ENCODE measurements at regions not wholly inside any gene's neighbourhood (a gene's known extent, or its start where the extent isn't known, plus 50 kb on each side); places are given as distances from the start of the nearest gene placed in this dataset.
"Not testable (repeated sequence)": the region's sequence is repeated elsewhere in the genome, so short reads cannot be mapped to it uniquely, and the experiment has no call there.

- peak; percentile 78 for DNase-seq
These were observed 998.8 kb downstream of the MAT2B start for GRCh38 chr5:164504141-164504772.

DNA sequence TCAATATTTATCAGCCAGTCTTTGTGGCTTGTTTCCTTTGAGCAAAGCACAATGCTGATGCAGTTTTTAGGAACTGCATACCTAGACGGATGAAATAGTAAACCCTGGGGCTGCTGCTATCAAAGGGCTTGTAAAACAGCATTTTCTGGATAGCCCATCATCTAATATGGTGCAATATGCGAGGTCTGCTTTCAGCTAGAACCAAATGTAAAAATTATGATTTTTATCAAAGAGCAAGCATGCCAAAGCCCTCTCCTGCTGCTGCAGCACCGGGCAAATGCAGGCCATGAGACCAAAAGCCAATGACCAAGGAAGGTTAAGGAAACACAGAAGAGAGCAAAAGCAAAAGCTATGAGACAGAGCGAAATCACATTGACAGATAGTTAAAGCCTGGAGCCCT is 1000.4 kb downstream of the MAT2B start:
- no peak for DNase-seq

GRCh38 chr5:164518067-164518740 is 1012.8 kb downstream of the MAT2B start:
- no peak for DNase-seq

- no peak for DNase-seq
These were observed 1013.3 kb downstream of the MAT2B start for GRCh38 chr5:164518741-164519080.

GRCh38 chr5:164532235-164532900 is 1026.9 kb downstream of the MAT2B start:
- peak; percentile 51 for DNase-seq

GRCh38 chr5:164533426-164533825 is 1028.0 kb downstream of the MAT2B start:
- DNase-seq: not testable (repeated sequence)

- no peak for DNase-seq
These were observed 1034.8 kb downstream of the MAT2B start for GRCh38 chr5:164540174-164540573.

- no peak for DNase-seq
These were observed 1040.1 kb downstream of the MAT2B start for GRCh38 chr5:164545507-164545906.

- no peak for DNase-seq
These were observed 1048.4 kb downstream of the MAT2B start for GRCh38 chr5:164553851-164554250.

DNA sequence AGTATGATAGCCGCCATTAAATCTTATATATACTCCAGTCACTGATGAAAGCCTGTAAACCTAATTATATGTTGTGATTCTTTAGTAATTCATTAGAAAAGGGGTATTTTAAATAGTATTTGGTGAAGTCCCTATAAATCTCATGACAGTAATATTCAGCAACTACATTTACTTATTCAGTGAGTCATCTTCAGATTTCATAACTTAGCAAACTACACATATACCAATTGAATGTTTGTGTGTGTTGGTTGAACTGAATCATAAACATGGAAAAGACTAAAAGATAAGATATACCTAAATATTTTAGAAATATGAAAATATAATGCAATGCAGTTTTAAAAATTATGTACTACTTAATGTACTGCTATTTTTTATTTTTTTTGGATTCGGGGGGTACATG is 1050.4 kb downstream of the MAT2B start:
- DNase-seq: no peak

- no peak for DNase-seq
These were observed 1054.8 kb downstream of the MAT2B start for GRCh38 chr5:164560216-164560615.

- no peak for DNase-seq
These were observed 1056.8 kb downstream of the MAT2B start for GRCh38 chr5:164561933-164562872.

GRCh38 chr5:164563370-164563769 is 1058.0 kb downstream of the MAT2B start:
- DNase-seq: no peak

DNA sequence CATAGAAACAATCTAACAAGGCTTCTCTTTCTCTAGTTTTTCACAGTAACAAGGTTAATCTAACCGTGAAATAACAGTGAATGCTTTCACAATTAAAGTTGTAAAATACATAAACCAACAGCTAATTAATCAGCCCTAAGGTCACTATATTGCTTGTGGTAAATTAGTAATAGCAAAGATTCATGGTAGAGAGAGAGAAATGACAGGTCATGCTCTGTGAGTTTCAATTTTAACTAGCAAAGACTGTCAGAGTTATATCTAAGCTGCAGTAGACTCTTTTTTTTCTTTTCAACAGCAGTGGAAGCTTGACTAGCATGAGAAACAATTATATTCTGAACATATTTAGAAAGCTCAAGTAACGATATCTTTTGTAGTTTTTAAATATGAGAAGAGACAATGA is 1068.0 kb downstream of the MAT2B start:
- DNase-seq: no peak

DNA sequence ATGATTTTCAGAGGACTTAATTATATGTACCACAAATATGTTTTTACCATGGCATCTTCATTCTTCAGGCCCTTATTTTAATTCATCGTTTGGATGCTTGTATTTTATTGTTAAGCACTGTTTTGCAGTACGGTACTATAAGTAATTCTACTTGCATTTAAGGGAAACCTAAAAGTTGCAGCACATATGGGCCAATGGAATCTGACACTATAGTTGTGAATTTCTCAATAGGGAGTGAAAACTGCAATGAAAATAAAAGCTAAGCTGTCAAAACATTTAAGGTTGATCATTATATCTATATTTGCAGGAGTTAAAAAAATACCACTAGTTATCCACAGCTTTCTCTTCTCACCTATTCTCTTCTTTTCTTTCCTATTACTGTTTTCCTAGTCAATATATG is 1071.8 kb downstream of the MAT2B start:
- no peak for DNase-seq

GRCh38 chr5:164577742-164578141 is 1072.3 kb downstream of the MAT2B start:
- DNase-seq: no peak

DNA sequence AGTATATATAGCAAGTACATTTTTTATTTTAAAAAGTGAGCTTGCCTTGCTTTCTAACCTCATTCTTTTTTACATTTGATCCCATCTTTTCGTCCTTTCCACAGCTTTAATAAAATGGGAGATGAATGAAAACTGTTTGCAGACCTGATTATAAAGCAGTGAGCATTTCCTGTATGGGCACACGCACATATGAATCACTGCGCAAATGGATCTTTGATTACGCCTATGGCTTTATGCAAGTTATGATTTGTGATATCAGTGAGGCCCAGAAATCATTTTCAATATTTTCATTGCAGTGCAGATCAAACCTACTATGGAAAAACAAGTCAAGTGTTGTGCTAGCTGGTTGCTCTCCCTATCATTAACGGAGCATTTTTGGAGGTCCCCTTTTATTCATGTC is 1073.0 kb downstream of the MAT2B start:
- DNase-seq: no peak

GRCh38 chr5:164578911-164579310 is 1073.5 kb downstream of the MAT2B start:
- no peak for DNase-seq

GRCh38 chr5:164580155-164580554 is 1074.7 kb downstream of the MAT2B start:
- no peak for DNase-seq

DNA sequence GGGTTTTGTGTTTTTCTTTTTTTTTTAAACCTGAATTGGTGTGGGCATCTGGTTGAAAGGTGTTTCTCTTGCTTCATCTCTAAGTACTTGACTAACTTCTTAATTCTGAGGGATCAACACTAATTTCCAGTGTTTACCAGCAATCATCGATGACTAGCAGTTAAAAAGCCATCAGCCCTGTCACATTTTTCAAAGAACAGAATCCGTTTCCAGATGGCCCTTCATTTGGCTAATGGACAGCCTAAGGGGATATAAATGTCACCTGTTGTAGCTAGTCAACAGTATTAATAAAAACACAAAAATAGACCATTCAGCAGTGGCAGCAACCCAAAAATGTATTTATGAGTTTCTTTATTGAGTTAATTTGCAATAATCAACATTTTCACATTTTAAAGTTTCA is 1076.5 kb downstream of the MAT2B start:
- DNase-seq: no peak

DNA sequence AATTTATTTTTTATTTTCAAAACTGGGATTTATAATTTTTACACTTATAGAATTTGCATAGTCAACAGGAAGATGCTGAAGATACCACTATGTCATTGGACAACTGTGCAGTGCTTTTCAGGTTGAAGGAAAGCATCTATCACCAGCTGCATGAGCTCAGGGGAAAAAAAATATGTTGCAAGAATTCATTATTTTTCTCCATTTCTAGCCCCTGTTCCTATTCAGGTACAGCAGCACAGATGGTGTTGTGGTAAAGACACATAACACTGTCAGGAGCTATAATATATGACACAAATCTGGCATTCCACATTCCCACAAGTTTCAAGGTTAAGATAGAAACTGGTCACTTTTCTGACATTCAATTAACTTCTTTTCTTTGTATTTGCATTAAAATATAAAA is 1088.6 kb downstream of the MAT2B start:
- no peak for DNase-seq

DNA sequence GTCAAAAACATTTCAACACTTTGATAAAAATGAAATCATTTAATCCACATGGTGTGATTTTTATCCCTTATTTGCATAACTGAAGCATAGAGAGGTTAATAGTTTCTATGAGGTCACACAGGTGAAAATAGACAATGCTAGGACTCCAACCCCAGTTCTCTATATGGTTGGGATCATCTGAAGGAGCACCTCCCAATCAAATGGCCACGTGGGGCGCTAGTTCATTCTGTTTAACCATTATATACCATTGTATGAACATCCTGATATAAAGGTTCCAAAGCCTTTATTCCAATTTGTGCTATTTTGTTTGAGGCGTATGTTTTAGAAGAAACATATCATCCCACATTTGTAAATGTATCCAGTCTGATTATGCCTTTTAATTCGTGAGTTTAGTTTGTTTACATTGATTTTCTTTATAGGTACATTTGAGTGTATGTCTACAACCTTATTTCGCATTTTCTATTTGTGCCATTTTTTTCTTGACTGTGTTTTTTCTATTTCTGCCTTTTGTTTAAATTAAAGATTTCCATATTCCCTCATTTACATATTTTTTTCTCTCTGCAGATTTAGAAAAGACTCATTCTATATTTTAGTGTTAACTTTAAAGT is 1092.0 kb downstream of the MAT2B start:
- DNase-seq: no peak

Measured in muscle of arm (tissue), 1 donor.